Superior temporal gyrus (tissue), 1 donor: ENCODE measurements at regions not wholly inside any gene's neighbourhood (a gene's known extent, or its start where the extent isn't known, plus 50 kb on each side); places are given as distances from the start of the nearest gene placed in this dataset.
A peak's percentile ranks its signal among the peaks of the same experiment; 100 is the strongest.
"Not testable (repeated sequence)": the region's sequence is repeated elsewhere in the genome, so short reads cannot be mapped to it uniquely, and the experiment has no call there.

Experiments
- DNase-seq: peaks from one replicate; pipeline ENCODE4 v3.0.0-alpha.2; 2016; ENCODE audit errors: extremely low spot score

GRCh38 chr4:12583275-12583674, 900.9 kb downstream of the RAB28 start:
- DNase-seq: no peak

DNA sequence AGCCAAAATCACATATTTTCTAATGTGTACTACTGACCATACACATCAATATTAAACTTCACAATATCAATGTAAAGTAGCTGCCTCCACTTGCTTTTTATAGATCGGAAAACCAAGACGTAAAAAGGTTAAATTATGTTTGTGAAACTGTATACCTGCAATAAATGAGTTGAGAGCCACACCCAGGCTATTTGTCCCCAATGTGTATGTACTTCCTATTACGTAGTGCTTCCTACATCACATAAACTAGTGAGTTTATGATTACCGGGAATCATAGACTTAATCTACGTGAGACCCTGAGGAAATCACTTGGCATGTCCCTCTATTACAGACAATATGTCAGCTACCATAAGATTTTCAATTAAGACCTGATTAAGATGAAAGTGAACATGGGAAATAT, 903.4 kb downstream of the RAB28 start:
- DNase-seq: no peak

GRCh38 chr4:12579172-12579571, 905.0 kb downstream of the RAB28 start:
- no peak for DNase-seq

GRCh38 chr4:12576409-12576808, 907.7 kb downstream of the RAB28 start:
- no peak for DNase-seq

GRCh38 chr4:12573716-12574115, 910.4 kb downstream of the RAB28 start:
- no peak for DNase-seq

DNA sequence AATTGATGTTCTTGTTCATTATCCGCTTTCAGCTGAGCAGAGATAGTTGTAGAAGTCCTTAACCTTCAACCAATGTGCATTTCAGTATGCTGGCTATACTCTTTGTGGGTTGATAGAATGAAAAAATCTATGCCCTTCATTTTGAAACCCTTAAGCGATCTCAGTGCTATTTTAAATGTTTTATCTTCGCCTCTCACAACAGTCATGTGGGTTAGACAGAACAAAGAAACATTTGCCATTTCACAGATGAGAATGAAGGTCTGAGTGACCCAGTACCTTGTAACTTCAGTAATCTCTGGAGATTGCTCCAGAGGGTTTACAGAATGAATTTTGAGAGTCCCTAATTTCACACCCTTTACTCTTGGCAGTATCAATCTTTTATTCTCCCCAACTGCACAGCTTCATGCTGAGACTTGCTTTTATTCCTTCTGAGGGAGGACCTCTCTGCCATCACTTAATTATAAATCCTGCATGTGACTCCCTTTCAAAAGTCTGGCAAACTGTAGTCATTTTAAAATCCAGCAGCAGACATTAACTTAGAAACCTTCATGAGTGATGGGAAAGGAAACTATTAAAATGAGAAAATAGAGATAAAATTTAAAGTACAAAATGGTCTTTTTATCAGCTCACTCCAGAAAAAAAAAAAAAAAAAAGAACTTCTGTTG, 921.5 kb downstream of the RAB28 start:
- no peak for DNase-seq

DNA sequence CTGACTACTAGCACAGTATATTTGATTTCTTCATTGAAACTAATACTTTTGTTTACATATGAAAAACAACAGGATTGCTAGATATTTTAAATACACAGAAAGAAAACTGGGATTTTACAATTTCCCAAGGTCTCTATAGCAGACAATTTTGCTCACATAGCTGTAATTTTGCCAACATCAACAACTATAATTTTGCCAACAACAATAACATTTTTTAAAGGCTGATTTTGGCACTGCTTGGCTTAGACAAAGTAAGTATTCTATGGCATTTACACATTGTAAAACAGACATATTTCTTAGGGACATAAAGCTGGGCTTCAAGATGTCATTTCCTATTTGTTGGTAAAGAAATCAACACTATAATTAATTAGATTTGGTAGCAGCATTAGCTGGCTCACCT, 922.1 kb downstream of the RAB28 start:
- no peak for DNase-seq

DNA sequence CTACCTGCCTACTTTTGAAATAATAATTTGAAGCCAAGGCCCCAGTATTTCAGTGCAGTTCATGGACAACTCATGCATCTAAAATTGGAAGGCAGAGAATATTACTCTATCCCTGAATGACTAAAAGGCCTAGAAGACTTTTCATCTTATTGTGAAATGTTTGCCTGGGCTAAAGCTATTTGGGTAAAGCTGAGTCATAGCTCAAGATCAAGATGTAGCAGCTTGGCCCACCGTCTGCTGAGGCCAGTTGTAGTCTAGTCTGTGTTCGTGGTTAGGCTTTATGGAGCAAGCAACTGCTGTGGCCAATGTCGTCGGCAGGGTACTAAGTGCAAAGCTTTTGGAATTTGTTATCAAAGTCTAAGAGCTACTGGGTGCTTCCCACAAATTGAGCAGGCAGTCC, 929.1 kb downstream of the RAB28 start:
- peak; percentile 17 for DNase-seq

GRCh38 chr4:12548678-12549077, 935.5 kb downstream of the RAB28 start:
- DNase-seq: no peak

DNA sequence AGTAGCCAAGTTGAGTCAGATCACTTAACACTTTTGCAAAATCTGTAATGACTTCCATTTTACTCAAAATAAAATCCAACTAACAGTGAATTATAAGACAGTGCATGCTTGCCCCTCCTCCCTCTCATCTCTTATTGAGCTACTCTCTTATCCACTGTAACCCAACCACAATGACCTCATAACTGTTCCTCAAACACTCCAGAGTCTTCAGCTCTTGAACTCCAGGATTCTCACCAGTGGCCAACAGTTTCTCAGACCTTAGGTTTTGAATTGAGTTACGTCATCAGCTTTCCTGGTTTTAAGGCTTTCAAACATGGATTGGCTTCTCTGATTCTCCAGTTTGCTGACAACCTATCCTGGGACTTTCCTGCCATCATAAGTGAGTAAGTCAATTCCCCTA, 938.3 kb downstream of the RAB28 start:
- DNase-seq: no peak

DNA sequence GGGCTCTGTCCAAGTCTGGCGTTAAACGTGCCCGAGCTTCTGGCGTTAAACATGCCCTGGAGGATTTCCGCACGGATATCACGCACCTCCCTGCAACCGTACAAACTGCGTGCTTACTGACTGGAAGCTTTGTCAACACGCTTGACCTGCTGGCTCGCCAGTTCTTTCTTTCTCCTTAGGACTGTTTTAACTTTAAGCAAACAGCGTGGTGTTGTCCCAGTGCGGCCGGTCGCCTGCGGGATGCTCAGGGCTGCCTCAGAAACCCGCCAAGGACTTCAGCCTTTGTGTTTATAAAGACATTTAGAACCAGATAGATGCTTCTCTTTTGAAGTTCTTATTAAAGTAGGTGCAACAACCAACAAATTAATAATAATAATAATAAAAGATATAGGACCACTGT, 946.0 kb downstream of the RAB28 start:
- no peak for DNase-seq

- no peak for DNase-seq
Observed at GRCh38 chr4:12534684-12535083, 949.5 kb downstream of the RAB28 start.

DNA sequence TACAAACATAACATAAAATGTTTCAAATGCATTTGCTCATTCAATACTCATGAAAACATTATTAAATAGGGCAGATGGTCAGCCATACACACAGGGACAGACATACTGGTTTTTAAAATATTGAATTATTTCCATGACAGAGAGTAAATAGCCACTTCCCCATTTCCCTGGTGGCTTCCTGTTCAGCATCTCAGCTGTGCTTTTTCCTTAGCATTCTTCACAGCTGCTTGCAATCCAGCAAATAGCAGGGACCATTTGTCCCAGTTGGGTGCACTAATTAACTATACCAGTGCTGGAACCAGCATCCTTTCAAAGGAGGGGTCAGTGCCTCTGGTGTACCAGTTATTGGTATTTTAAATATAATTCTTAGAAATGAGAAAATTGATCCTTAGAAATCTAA, 964.7 kb downstream of the RAB28 start:
- no peak for DNase-seq

DNA sequence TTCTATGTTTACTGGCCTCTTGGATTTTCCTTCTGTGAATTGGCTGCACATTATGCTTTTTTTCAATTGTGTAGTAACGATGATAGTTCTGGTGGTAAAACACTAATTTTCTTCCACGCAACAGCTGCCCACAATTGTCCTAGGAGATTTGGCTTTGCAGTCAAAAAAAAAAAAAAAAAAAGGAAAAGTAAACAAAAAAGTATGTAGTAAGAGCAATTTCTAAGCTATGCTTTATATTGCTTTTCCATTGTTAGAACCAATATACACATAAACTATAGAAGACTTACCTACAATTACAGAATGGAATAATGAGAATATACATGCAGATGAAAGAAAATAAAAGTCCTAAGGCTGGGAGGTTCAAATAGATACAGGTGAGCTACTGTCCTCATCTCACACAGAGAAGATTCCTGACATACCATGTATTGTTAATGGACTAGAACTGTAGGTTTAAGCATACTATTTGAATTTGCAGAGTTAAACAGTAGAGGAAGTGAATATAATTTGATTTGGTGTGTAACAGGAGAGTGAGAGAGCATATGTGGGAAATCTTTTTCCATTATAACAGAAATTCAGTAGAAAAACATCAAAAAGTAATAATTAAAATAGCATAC, 976.2 kb downstream of the RAB28 start:
- no peak for DNase-seq

DNA sequence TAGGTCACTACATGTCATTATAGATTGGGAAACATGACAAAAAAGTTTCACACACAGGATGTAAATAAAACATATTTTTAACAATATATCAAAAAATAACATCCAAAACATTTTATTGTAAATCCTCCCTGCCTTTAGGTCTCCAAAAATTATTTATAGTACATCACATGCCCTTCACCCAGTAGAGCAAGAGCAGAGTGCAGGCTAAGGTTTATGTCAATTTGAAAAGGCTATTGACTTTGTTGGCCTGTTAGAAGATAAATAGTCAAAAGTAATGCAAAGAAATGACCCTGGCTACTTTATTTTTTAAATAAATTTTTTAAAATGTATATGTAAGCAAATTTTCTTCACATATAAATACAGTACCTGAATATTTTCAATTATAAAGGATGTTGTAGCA, 983.7 kb downstream of the RAB28 start:
- DNase-seq: no peak

- no peak for DNase-seq
Observed at GRCh38 chr4:12499693-12500092, 984.4 kb downstream of the RAB28 start.

- DNase-seq: no peak
Observed at GRCh38 chr4:12495211-12495610, 988.9 kb downstream of the RAB28 start.

DNA sequence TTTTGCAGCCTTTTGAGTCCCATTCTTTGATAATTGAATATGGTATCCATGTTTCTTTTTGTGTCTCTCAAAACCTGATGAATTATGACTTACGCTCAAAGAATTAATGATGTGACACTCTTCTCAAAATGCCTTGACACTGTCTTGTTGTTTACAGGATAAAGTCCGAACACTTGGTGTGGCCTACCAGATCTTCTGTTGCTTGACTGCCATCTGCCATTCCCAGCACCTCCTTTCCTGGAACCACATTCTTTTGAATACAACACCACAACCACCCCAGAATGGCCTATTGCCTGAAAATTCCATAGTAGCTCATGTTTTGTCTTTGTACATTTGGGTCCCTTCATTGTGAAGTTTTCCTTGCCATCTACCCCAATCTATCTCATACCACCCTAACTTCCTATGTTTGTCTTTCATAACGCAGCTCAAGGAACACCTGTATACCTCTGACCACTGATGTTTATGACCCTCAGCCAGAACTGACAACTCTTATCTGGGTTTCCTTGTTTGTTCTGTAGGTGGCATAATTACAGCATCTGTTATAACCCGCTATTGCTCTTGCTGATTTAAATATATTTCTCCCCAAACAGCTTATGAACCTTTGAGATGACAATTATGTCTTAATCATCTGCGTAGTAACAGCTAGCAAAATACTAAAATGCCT, 991.3 kb downstream of the RAB28 start:
- no peak for DNase-seq

GRCh38 chr4:12488672-12489071, 995.5 kb downstream of the RAB28 start:
- DNase-seq: no peak

- DNase-seq: no peak
Observed at GRCh38 chr4:12487000-12487399, 997.1 kb downstream of the RAB28 start.

- no peak for DNase-seq
Observed at GRCh38 chr4:12472087-12472486, 1012.1 kb downstream of the RAB28 start.

DNA sequence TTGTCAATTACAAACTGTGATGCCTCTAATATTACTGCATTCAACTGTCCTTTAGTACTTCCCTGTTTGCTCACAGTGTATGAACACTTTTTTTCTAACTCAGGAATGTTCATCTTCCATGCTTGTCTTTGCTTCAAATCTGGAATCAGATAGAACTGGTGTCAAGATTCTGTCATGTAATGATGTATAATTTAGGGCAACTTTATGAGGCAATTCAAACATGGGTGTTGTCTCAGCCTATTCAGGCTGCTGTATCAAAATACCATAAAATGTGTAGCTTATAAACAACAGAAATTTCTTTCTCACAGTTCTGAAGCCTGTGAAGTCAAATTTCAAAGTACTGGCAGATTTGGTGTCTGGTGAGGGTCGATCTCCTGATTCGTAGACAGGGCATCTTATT, 1012.9 kb downstream of the RAB28 start:
- DNase-seq: no peak

DNA sequence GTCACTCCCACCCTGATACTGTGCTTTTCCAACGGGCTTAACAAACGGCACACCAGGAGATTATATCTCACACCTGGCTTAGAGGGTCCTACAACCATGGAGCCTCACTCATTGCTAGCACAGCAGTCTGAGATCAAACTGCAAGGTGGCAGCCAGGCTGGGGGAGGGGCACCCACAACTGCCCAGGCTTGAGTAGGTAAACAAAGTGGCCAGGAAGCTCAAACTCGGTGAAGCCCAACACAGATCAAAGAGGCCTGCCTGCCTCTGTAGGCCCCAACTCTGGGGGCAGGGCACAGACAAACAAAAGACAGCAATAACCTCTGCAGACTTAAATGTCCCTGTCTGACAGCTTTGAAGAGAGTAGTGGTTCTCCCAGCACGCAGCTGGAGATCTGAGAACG, 1022.6 kb downstream of the RAB28 start:
- DNase-seq: not testable (repeated sequence)
